SK-N-SH treated with all-trans-retinoic acid at 6 μM for 48 hours (cell line): ENCODE measurements at regions not wholly inside any gene's neighbourhood (a gene's known extent, or its start where the extent isn't known, plus 50 kb on each side); places are given as distances from the start of the nearest gene placed in this dataset.

Experiments
- ATAC-seq: fragments of 200-7000 bp; cut with Tn5 transposase; 3 replicates; pipeline ENCODE4 v1.9.1; 2020; ENCODE audit warnings: mild to moderate bottlenecking, moderate library complexity
- ARNTL ChIP-seq: fragments of 450-650 bp; formaldehyde crosslinking; IDR thresholded peaks from 2 replicates; pipeline ENCODE4 v1.5.0; 2020; ENCODE audit warnings: low read depth, mild to moderate bottlenecking, moderate library complexity, borderline replicate concordance
- BACH2 ChIP-seq: fragments of 250-450 bp; sonication (Bioruptor Pico); IDR thresholded peaks from 2 replicates; pipeline ENCODE4 v1.9.0; 2021; ENCODE audit warnings: mild to moderate bottlenecking, borderline replicate concordance
- CSDC2 ChIP-seq: fragments of 250-450 bp; sonication (Bioruptor Pico); IDR thresholded peaks from 2 replicates; pipeline ENCODE4 v1.5.0; 2020; ENCODE audit warnings: mild to moderate bottlenecking, moderate library complexity
- ESRRG ChIP-seq: fragments of 250-450 bp; sonication (Bioruptor Pico); IDR thresholded peaks from 2 replicates; pipeline ENCODE4 v1.6.1; 2021; ENCODE audit warnings: mild to moderate bottlenecking
- GLIS3 ChIP-seq: fragments of 250-450 bp; sonication (Bioruptor Pico); IDR thresholded peaks from 2 replicates; pipeline ENCODE4 v1.5.0; 2020; ENCODE audit warnings: mild to moderate bottlenecking, moderate library complexity
- ISL1 ChIP-seq: fragments of 250-450 bp; sonication (Bioruptor Pico); IDR thresholded peaks from 2 replicates; pipeline ENCODE4 v2.1.2; 2022; ENCODE audit warnings: mild to moderate bottlenecking, moderate library complexity
- OSR1 ChIP-seq: fragments of 250-450 bp; sonication (Bioruptor Pico); IDR thresholded peaks from 2 replicates; pipeline ENCODE4 v1.8.0; 2022; ENCODE audit warnings: moderate library complexity, mild to moderate bottlenecking, inconsistent platforms
- PPARA ChIP-seq: fragments of 250-450 bp; sonication (Bioruptor Pico); IDR thresholded peaks from 2 replicates; pipeline ENCODE4 v1.5.0; 2020; ENCODE audit warnings: mild to moderate bottlenecking, borderline replicate concordance
- SNAI2 ChIP-seq: fragments of 250-450 bp; sonication (Bioruptor Pico); IDR thresholded peaks from 2 replicates; pipeline ENCODE4 v1.5.0; 2020; ENCODE audit warnings: mild to moderate bottlenecking, moderate library complexity
- TCF4 ChIP-seq: fragments of 250-450 bp; sonication (Bioruptor Pico); IDR thresholded peaks from 2 replicates; pipeline ENCODE4 v1.8.0; 2021; ENCODE audit warnings: mild to moderate bottlenecking, moderate library complexity, borderline replicate concordance
- TOX ChIP-seq: fragments of 250-450 bp; sonication (Bioruptor Pico); IDR thresholded peaks from 2 replicates; pipeline ENCODE4 v1.8.0; 2021; ENCODE audit warnings: mild to moderate bottlenecking, moderate library complexity, borderline replicate concordance
- ZC3H10 ChIP-seq: fragments of 250-450 bp; sonication (Bioruptor Pico); IDR thresholded peaks from 2 replicates; pipeline ENCODE4 v1.5.1; 2021; ENCODE audit warnings: mild to moderate bottlenecking, moderate library complexity
- ZFP3 ChIP-seq: fragments of 250-450 bp; sonication (Bioruptor Pico); IDR thresholded peaks from 2 replicates; pipeline ENCODE4 v1.5.0; 2020; ENCODE audit warnings: mild to moderate bottlenecking, moderate library complexity
- ZFP30 ChIP-seq: fragments of 450-650 bp; formaldehyde crosslinking; IDR thresholded peaks from 2 replicates; pipeline ENCODE4 v1.5.0; 2022; ENCODE audit warnings: mild to moderate bottlenecking, moderate library complexity
- ZNF565 ChIP-seq: fragments of 450-650 bp; formaldehyde crosslinking; conservative IDR thresholded peaks from 2 replicates; pipeline ENCODE4 v1.5.0; 2020; ENCODE audit warnings: low read depth, mild to moderate bottlenecking, moderate library complexity
- ZNF70 ChIP-seq: fragments of 450-650 bp; formaldehyde crosslinking; IDR thresholded peaks from 2 replicates; pipeline ENCODE4 v1.5.0; 2020; ENCODE audit warnings: mild to moderate bottlenecking, moderate library complexity
- ZNF8 ChIP-seq: fragments of 450-650 bp; formaldehyde crosslinking; IDR thresholded peaks from 2 replicates; pipeline ENCODE4 v1.5.0; 2020; ENCODE audit warnings: mild to moderate bottlenecking, moderate library complexity
- TF ChIP-seq, protein P1 (sequence below): fragments of 250-450 bp; sonication (Bioruptor Pico); IDR thresholded peaks from 2 replicates; pipeline ENCODE4 v1.5.1; 2021; ENCODE audit warnings: mild to moderate bottlenecking, moderate library complexity
- TF ChIP-seq, protein P2 (sequence below): fragments of 250-450 bp; sonication (Bioruptor Pico); IDR thresholded peaks from 2 replicates; pipeline ENCODE4 v1.8.0; 2020; ENCODE audit warnings: mild to moderate bottlenecking, moderate library complexity, borderline replicate concordance
- TF ChIP-seq, protein P3 (sequence below): fragments of 250-450 bp; sonication (Bioruptor Pico); IDR thresholded peaks from 2 replicates; pipeline ENCODE4 v1.8.0; 2021; ENCODE audit warnings: low read depth, mild to moderate bottlenecking, moderate library complexity, borderline replicate concordance
- TF ChIP-seq, protein P4 (sequence below): fragments of 250-450 bp; sonication (Bioruptor Pico); IDR thresholded peaks from 2 replicates; pipeline ENCODE4 v1.5.1; 2020; ENCODE audit warnings: low read depth, mild to moderate bottlenecking, moderate library complexity

DNA sequence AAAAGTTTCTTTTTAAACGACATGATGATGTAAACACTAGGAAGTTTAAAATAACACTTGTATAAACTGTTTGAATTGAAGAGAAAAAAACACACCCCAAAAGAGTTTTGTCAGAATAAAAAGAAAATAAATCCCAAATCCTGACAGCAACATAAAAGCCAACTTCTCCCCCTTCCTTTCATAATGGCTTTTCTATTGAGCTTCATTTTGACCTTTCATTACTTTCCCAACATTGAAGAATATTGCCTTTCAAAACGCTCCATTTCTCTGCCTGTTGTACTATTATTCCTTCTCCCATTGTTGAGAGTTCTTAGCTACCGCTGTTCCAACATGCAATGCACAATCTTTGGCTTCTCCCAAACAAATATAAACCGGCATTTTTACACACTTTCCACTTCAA is 448.5 kb downstream of the BCAT1 start:
- TF ChIP-seq ZC3H10 (CRISPR knock-in tag) (no peak), PPARA (CRISPR knock-in tag) (no peak), BACH2 (CRISPR knock-in tag) (no peak), ZNF8 (CRISPR knock-in tag) (no peak), TCF4 (CRISPR knock-in tag) (no peak), ZNF70 (CRISPR knock-in tag) (no peak), ESRRG (CRISPR knock-in tag) (no peak), ZFP30 (CRISPR knock-in tag) (no peak), ZNF565 (CRISPR knock-in tag) (no peak), ZFP3 (CRISPR knock-in tag) (no peak)
- TF ChIP-seq, protein P1, sequence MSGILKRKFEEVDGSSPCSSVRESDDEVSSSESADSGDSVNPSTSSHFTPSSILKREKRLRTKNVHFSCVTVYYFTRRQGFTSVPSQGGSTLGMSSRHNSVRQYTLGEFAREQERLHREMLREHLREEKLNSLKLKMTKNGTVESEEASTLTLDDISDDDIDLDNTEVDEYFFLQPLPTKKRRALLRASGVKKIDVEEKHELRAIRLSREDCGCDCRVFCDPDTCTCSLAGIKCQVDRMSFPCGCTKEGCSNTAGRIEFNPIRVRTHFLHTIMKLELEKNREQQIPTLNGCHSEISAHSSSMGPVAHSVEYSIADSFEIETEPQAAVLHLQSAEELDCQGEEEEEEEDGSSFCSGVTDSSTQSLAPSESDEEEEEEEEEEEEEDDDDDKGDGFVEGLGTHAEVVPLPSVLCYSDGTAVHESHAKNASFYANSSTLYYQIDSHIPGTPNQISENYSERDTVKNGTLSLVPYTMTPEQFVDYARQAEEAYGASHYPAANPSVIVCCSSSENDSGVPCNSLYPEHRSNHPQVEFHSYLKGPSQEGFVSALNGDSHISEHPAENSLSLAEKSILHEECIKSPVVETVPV (CRISPR knock-in tag) = no peak
- TF ChIP-seq, protein P2, sequence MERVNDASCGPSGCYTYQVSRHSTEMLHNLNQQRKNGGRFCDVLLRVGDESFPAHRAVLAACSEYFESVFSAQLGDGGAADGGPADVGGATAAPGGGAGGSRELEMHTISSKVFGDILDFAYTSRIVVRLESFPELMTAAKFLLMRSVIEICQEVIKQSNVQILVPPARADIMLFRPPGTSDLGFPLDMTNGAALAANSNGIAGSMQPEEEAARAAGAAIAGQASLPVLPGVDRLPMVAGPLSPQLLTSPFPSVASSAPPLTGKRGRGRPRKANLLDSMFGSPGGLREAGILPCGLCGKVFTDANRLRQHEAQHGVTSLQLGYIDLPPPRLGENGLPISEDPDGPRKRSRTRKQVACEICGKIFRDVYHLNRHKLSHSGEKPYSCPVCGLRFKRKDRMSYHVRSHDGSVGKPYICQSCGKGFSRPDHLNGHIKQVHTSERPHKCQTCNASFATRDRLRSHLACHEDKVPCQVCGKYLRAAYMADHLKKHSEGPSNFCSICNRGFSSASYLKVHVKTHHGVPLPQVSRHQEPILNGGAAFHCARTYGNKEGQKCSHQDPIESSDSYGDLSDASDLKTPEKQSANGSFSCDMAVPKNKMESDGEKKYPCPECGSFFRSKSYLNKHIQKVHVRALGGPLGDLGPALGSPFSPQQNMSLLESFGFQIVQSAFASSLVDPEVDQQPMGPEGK = no peak
- TF ChIP-seq, all 23 proteins: peak for 0

DNA sequence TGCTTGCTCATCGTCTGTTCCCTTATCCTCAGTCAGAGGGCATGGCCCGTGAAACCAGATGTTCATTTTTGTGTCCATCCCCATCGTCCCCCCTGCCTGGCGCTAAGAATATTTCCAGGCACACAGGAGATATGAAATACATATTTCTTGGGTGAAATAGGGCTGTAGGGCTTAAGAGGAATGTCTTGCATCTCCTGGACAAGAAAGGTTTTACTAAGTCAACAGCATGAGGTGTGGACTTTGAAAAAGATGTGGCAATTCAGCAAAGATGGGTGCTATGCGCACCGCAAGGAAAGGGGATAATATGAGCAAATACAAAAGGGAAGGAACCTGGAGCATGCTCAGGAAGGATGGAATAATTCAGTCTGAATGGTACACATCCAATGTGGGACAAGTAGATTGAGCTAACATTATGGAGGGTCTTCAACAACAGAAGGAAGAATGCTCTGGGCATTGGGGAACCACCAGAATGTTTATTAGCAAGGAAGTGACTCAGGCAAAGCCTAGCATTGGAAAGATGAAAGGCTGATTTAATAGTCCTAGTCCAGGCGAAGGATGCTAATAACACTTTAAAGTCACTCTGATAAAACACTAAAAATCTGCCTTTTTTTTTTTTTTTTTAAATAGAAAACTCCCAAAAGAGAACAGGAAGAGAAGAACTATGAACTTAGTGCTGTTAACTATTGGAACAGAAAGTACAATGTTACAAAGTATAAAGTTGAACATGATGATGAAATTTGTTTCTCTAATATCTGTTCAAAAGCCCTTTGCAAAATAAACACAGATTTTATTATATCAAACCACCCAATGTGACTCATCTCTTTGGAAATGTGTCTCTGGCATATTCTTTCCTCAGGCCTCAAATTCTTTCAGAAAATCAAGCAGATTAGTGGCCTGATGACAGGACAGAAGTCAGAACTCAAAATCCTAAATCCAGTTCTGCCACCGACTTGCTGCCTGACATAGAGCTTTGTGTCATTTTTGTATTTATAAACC is 449.5 kb downstream of the BCAT1 start:
- no peak for TF ChIP-seq GLIS3 (CRISPR knock-in tag)
- TF ChIP-seq ISL1 (CRISPR knock-in tag) = peak; percentile 26; the same call in 1 of the 2 replicates
- TF ChIP-seq ZNF70 (CRISPR knock-in tag) = no peak
- TF ChIP-seq, protein P3, sequence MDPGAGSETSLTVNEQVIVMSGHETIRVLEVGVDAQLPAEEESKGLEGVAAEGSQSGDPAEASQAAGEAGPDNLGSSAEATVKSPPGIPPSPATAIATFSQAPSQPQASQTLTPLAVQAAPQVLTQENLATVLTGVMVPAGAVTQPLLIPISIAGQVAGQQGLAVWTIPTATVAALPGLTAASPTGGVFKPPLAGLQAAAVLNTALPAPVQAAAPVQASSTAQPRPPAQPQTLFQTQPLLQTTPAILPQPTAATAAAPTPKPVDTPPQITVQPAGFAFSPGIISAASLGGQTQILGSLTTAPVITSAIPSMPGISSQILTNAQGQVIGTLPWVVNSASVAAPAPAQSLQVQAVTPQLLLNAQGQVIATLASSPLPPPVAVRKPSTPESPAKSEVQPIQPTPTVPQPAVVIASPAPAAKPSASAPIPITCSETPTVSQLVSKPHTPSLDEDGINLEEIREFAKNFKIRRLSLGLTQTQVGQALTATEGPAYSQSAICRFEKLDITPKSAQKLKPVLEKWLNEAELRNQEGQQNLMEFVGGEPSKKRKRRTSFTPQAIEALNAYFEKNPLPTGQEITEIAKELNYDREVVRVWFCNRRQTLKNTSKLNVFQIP = no peak
- no peak for TF ChIP-seq ZNF8 (CRISPR knock-in tag)
- TF ChIP-seq, all 23 proteins: peak for 1
- ATAC-seq = peak; percentile 63

More for the DNA sequence above, 448.5 kb downstream of the BCAT1 start:
- no peak for ATAC-seq

DNA sequence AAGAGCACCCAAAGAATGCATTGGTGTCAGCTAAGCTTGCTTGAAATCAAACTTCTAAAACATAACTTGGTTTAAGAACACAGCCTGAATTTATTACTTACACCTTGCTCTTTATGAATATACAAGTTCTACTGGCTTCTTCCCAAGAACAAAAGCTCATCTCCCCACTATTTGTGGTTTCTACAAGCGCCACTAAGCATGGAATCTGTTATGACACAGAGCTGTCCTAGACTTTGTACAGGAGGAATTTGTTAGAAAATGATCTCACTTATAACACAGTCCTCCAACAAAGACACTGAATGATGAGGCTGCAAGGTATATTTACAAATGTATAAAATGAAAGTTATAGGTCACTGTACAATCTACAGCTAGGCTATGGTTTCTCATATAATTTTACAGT is 452.1 kb downstream of the BCAT1 start:
- TF ChIP-seq TCF4 (CRISPR knock-in tag) = no peak
- TF ChIP-seq TOX = no peak
- TF ChIP-seq, protein P3 = no peak
- no peak for TF ChIP-seq ARNTL
- no peak for TF ChIP-seq GLIS3 (CRISPR knock-in tag)
- no peak for TF ChIP-seq ZC3H10 (CRISPR knock-in tag)
- TF ChIP-seq SNAI2 (CRISPR knock-in tag) = no peak
- TF ChIP-seq, protein P2 = no peak
- TF ChIP-seq ISL1 (CRISPR knock-in tag) = no peak
- no peak for TF ChIP-seq ZFP3 (CRISPR knock-in tag)
- no peak for TF ChIP-seq BACH2 (CRISPR knock-in tag)
- ATAC-seq = peak; percentile 84

DNA sequence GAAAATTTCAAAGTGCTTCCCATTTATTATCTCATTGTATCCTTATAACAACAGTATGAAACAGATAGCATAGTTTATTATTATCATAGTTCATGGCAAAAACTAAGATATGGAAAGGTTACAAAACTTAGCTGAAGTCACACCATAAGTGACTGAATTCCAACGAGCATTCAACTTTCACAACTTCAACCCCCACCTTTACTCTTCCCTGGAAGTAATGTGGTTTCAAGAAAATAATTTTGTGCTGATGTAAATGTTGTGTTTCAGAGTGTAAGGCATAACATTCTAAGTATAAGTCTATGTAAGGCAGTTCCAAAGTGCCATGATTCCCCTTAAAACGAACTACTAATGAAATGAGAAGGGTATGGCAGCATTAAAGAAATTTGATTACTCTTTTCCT is 454.5 kb downstream of the BCAT1 start:
- no peak for ATAC-seq
- TF ChIP-seq PPARA (CRISPR knock-in tag) (no peak), BACH2 (CRISPR knock-in tag) (no peak), OSR1 (CRISPR knock-in tag) (no peak), CSDC2 (CRISPR knock-in tag) (no peak), TCF4 (CRISPR knock-in tag) (no peak), ESRRG (CRISPR knock-in tag) (no peak), ZC3H10 (CRISPR knock-in tag) (no peak)
- TF ChIP-seq, protein P2 = no peak
- TF ChIP-seq, protein P4, sequence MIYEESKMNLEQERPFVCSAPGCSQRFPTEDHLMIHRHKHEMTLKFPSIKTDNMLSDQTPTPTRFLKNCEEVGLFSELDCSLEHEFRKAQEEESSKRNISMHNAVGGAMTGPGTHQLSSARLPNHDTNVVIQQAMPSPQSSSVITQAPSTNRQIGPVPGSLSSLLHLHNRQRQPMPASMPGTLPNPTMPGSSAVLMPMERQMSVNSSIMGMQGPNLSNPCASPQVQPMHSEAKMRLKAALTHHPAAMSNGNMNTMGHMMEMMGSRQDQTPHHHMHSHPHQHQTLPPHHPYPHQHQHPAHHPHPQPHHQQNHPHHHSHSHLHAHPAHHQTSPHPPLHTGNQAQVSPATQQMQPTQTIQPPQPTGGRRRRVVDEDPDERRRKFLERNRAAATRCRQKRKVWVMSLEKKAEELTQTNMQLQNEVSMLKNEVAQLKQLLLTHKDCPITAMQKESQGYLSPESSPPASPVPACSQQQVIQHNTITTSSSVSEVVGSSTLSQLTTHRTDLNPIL (CRISPR knock-in tag) = no peak
